HG03103 (cell line): ENCODE measurements at regions not wholly inside any gene's neighbourhood (a gene's known extent, or its start where the extent isn't known, plus 50 kb on each side); places are given as distances from the start of the nearest gene placed in this dataset.
"Not testable (repeated sequence)": the region's sequence is repeated elsewhere in the genome, so short reads cannot be mapped to it uniquely, and the experiment has no call there.

ENCODE experiments used
- ATAC-seq: cut with Tn5 transposase; IDR thresholded peaks from one replicate; pipeline ENCODE4 v1.9.1; 2021; ENCODE audit warnings: low read depth; ENCODE audit not compliant: unreplicated experiment

- peak; percentile 76 for ATAC-seq
These were observed 135.7 kb downstream of the RPS4Y2 start for GRCh38 chrY:20891440-20892160.

GRCh38 chrY:20925350-20926091, 169.6 kb downstream of the RPS4Y2 start:
- ATAC-seq: not testable (repeated sequence)

- ATAC-seq: no peak
These were observed 173.9 kb downstream of the RPS4Y2 start for GRCh38 chrY:20929691-20930342.

GRCh38 chrY:20936709-20937251, 180.9 kb downstream of the RPS4Y2 start:
- ATAC-seq: not testable (repeated sequence)

GRCh38 chrY:20961512-20961911, 205.6 kb downstream of the RPS4Y2 start:
- ATAC-seq: no peak

- ATAC-seq: no peak
These were observed 211.9 kb downstream of the RPS4Y2 start for GRCh38 chrY:20967828-20968227.

- ATAC-seq: no peak
These were observed 212.3 kb downstream of the RPS4Y2 start for GRCh38 chrY:20968237-20968636.

- ATAC-seq: no peak
These were observed 215.5 kb downstream of the RPS4Y2 start for GRCh38 chrY:20971371-20971770.

- no peak for ATAC-seq
These were observed 230.1 kb downstream of the RPS4Y2 start for GRCh38 chrY:20986037-20986436.

- ATAC-seq: no peak
These were observed 234.2 kb downstream of the RPS4Y2 start for GRCh38 chrY:20990123-20990522.

- ATAC-seq: peak; percentile 99
These were observed 235.1 kb downstream of the RPS4Y2 start for GRCh38 chrY:20990869-20991548.

- no peak for ATAC-seq
These were observed 241.4 kb downstream of the RPS4Y2 start for GRCh38 chrY:20997355-20997754.

GRCh38 chrY:20998016-20998415, 242.1 kb downstream of the RPS4Y2 start:
- ATAC-seq: no peak

- no peak for ATAC-seq
These were observed 242.6 kb downstream of the RPS4Y2 start for GRCh38 chrY:20998483-20998882.

GRCh38 chrY:21001102-21001501, 245.2 kb downstream of the RPS4Y2 start:
- ATAC-seq: no peak

GRCh38 chrY:21003059-21003458, 247.2 kb downstream of the RPS4Y2 start:
- ATAC-seq: no peak

GRCh38 chrY:21005531-21005930, 249.6 kb downstream of the RPS4Y2 start:
- no peak for ATAC-seq

GRCh38 chrY:21021811-21022210, 265.9 kb downstream of the RPS4Y2 start:
- ATAC-seq: no peak

GRCh38 chrY:21022326-21023044, 266.6 kb downstream of the RPS4Y2 start:
- ATAC-seq: no peak

GRCh38 chrY:21023906-21024305, 268.0 kb downstream of the RPS4Y2 start:
- ATAC-seq: no peak
